GM12873 (cell line): ENCODE measurements at regions not wholly inside any gene's neighbourhood (a gene's known extent, or its start where the extent isn't known, plus 50 kb on each side); places are given as distances from the start of the nearest gene placed in this dataset.

Experiments
- TF ChIP-seq, protein P1 (sequence below): IDR thresholded peaks from 2 replicates; pipeline ENCODE4 v1.5.1; 2012; ENCODE audit warnings: low read depth, mild to moderate bottlenecking, moderate library complexity, low read length, control low read depth; ENCODE audit not compliant: insufficient read depth; ENCODE audit errors: missing control alignments

DNA sequence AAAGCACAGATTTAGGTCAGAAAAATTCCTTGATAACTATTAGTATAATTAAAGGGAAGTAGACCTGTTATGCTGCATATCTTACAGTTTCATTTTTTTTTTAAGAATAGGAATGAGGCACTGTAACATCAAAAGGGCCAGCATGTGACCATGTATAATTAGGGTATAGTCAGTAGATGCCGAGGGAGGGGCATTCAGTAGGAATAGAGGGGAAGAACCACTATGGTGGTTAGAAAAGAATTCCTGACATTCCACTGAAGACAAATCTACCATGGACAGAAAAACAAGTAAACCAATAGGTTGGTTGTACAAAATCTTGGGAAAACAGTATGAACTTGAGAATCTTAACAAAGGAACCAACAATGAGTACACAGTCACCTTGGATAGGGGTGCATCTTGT lies 78.4 kb upstream of the CCDC179 start:
- TF ChIP-seq, protein P1, sequence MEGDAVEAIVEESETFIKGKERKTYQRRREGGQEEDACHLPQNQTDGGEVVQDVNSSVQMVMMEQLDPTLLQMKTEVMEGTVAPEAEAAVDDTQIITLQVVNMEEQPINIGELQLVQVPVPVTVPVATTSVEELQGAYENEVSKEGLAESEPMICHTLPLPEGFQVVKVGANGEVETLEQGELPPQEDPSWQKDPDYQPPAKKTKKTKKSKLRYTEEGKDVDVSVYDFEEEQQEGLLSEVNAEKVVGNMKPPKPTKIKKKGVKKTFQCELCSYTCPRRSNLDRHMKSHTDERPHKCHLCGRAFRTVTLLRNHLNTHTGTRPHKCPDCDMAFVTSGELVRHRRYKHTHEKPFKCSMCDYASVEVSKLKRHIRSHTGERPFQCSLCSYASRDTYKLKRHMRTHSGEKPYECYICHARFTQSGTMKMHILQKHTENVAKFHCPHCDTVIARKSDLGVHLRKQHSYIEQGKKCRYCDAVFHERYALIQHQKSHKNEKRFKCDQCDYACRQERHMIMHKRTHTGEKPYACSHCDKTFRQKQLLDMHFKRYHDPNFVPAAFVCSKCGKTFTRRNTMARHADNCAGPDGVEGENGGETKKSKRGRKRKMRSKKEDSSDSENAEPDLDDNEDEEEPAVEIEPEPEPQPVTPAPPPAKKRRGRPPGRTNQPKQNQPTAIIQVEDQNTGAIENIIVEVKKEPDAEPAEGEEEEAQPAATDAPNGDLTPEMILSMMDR = no peak

DNA sequence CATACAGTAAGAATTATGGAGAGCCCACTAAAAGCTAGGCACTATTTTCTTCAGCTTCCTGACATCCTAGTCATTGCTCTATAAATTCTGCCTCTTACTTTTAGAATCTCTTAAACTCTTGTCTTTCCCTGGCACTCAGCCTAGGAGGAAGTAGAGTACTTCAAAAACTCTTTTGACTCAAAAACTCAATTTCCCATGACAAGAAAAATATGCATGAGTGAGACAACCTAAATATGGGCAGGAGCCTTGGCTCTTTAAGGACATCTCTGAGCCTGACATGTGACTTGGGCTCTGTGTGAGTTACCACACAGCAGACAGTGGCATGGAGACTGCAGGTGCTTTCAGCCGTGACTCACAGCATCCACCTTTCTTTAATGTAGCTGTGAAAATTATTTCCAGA lies 97.5 kb upstream of the CCDC179 start:
- TF ChIP-seq, protein P1 = no peak

DNA sequence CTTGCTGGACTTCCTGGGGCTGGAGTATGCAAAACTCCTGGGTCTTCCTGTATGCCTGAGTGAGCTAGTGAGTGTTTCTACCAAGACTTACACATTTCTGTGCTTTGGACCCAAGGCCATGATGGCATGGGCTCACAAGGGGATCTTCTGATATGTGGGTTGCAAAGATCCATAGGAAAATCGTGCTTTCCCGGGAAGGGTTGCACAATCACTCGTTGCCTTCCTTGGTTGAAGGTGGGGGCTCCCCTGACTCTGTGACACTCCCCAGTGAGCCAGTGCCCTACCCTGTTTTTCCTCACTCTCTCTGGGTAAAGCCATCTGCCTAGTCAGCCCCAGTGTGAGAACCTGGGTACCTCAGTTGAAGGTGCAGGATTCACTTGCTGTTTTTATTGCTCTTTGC lies 114.0 kb upstream of the CCDC179 start:
- TF ChIP-seq, protein P1 = no peak

DNA sequence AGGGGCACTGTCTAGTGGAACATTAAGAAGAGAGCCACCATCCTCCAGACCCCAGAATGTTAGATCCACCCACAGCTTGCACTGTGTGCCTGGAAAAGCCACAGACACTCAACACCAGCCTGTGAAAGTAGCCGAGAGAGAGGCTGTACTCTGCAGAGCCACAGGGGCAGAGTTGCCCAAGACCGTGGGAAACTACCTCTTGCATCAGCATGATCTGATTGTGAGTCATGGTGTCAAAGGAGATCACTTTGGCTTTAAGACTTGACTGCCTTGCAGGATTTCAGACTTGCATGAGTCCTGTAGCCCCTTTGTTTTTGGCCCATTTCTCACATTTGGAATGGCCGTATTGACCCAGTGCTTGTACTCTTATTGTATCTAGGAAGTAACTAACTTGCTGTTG lies 115.9 kb upstream of the CCDC179 start:
- TF ChIP-seq, protein P1 = no peak

DNA sequence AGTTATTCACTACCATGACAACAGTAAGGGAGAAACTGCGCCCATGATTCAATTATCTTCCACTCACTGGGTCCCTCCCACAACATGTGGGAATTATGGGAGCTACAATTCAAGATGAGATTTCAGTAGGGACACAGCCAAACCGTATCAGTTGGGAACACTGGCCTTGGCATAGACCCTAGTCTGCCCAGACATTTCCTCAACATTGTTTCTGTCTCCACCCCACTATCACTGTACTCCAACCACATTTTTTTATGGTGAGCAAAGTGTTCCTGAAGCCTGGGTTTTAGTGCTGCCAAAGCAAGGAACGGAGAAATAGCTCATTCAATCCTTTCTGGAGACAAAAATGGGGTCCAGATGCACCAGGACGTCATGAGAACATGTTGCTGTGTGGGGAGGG lies 122.6 kb upstream of the CCDC179 start:
- TF ChIP-seq, protein P1 = no peak

DNA sequence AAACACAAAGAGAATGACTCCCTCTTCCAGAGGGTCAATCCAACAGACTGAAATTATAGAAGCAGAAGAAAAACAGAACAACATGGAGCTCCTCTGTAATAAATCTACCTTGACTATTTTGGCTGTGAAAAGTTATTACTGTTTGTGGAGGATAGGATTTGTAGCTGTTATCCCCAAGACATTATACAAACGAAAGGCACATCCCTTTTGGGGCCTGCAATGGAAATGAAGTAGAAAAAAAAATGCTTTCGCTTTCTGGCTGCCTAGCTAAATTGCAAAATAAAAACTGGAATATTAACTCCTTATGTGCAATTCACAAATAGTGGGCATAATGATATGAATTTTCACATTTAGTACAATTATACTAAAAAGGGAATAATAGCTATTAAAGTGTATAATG lies 123.8 kb upstream of the CCDC179 start:
- TF ChIP-seq, protein P1 = no peak

DNA sequence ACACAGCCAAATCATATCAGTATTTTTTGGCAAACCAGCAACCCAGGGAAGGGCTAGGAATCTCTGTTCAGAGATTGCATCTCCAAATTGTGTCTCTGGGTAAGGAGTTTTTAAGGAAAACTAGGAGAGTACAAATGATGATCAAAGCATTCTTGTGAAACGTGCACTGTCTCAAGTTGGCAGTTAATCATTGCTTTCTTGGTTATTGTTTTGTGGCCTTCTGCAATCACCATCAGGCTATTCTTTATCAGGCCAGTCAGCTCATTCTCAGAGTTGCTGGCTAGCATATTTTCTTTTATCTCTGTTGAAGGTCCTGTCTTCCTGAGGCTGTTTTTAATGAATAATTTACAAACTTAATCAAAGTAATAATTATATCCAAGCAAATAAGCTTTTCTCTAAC lies 129.1 kb upstream of the CCDC179 start:
- TF ChIP-seq, protein P1 = no peak

DNA sequence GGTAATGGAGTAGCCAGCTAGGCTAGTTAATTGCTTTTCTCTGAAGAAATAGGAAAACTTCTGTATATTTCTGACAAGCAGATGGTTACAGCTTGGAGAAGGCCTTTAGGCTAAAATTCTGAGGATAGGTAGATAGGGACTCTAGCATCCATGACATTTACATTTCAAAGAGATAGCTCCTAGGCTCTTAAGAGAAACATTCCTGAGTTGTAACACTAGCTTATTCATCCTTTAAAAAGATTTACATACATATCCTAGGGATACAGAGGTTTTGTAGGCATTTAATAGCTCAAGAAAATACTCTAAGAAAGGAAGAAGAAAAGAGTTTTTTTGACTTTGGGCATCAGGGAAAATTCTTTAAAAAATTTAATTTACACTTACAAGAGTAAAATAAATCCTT lies 130.9 kb upstream of the CCDC179 start:
- TF ChIP-seq, protein P1 = no peak
